ENCODE measurements at regions not wholly inside any gene's neighbourhood (a gene's known extent, or its start where the extent isn't known, plus 50 kb on each side); places are given as distances from the start of the nearest gene placed in this dataset.

DNA sequence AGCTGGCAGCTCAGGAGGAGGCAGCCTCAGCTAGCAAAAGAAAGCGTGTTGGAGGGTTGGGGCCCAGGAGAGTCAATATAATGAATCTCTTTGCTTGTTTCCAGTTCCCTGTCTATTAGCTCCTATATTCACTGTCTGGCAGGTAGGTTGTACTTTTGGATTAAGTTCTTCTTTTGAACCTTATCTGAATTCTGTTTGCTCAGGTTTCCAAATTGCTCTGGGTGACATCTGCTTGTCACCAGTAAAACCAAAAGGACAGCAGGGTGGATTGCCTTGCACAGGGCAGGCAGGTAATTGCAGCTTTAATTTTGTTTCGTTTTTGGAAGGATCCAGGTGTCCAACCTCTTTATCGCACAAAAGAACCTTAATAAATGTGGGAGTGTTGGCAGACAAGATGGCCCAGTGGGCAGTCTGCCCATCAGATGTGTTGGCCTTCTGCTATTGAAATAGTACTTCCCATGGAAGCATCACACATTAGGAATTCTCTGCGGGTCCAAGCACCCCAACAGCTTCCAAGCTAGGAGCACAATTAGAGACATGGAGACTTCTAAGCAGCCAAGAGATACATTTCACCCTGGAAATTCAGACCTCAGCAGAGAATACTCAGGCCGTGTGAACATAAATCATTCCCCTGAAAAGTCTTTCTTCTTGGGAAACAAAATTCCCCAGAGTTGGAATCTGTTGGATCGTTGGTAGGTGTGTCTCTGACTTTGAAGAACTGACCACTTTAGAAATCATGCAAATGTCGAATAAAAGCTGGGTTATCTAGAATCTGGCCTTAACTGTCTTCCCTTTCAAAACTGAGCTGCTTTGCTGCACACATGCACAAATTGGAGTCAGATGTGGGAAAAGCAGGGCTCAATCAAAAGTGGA, 286.9 kb upstream of the BMP2 start:
- Mint-ChIP-seq H3K27me3 (ENCODE audit: low read depth) (no peaks in the 10 kb centered on the region), H3K27ac (peak overlapping the region in 2 of 3 experiments; percentile 27 to 65; a peak in 1 of 7 replicates), H3K4me1 (peaks cover 8% of the 10 kb centered on the region in 2 experiments), H3K36me3 (ENCODE audit: insufficient read depth in 1 of 3, low read depth in 3 of 3) (peaks cover 0 to 4% (median 2%) of the 10 kb centered on the region in 3 experiments; a peak in 3 of 7 replicates), H3K9me3 (peaks cover 4 to 7% of the 10 kb centered on the region in 2 experiments; a peak in 4 of 5 replicates), H3K4me3 (no peak overlapping the region)
- Histone ChIP-seq H2BK5ac (ENCODE audit: insufficient read length, low read length) (no peak overlapping the region), H3K23me2 (ENCODE audit: insufficient read length, low read depth, low read length, poor library complexity, severe bottlenecking) (no peaks in the 10 kb centered on the region), H3K79me2 (ENCODE audit: insufficient read depth, low read length) (no peaks in the 10 kb centered on the region), H3K23ac (ENCODE audit: insufficient read length, low read depth, low read length) (no peak overlapping the region), H2BK120ac (ENCODE audit: low read depth, low read length, poor library complexity, severe bottlenecking) (no peak overlapping the region), H3K4me2 (ENCODE audit: insufficient read depth, insufficient read length, low read length) (no peak overlapping the region), H3T11ph (ENCODE audit: low read length) (no peak overlapping the region), H3K4me1 (ENCODE audit: insufficient read depth, low read length) (peaks cover 3% of the 10 kb centered on the region; the same call in 1 of the 2 replicates), H2BK15ac (ENCODE audit: low read depth, low read length) (no peak overlapping the region), H3K9ac (ENCODE audit: extremely low read depth, insufficient read length, low read length) (no peak overlapping the region), H4K91ac (ENCODE audit: insufficient read length, low read depth, low read length) (no peak overlapping the region), H4K5ac (ENCODE audit: insufficient read length, low read depth, low read length) (no peak overlapping the region), H3K18ac (ENCODE audit: insufficient read length, low read depth, low read length) (no peak overlapping the region), H2AK5ac (ENCODE audit: insufficient read length, low read length) (no peak overlapping the region), H3K14ac (ENCODE audit: insufficient read depth, low read length) (no peak overlapping the region), H2BK12ac (ENCODE audit: insufficient read length, low read depth, low read length) (no peak overlapping the region), H2BK20ac (ENCODE audit: low read depth, low read length, poor library complexity, severe bottlenecking) (no peak overlapping the region), H3K27me3 (ENCODE audit: insufficient read depth, low read length) (no peaks in the 10 kb centered on the region), H3K9me3 (ENCODE audit: control insufficient read depth, low read depth, low read length) (no peaks in the 10 kb centered on the region), H3K79me1 (ENCODE audit: insufficient read depth, low read depth, low read length, poor library complexity, severe bottlenecking) (no peaks in the 10 kb centered on the region), H3K4ac (ENCODE audit: low read depth, low read length) (no peak overlapping the region), H2AFZ (ENCODE audit: low read length) (no peak overlapping the region), H3K27ac (ENCODE audit: insufficient read length, low read depth, low read length) (no peak overlapping the region), H4K20me1 (ENCODE audit: control insufficient read depth, insufficient read depth, insufficient read length) (no peaks in the 10 kb centered on the region), H3K56ac (ENCODE audit: insufficient read length, low read depth, low read length) (no peak overlapping the region), H4K8ac (replicated peaks; ENCODE audit: insufficient read length, low read depth, low read length) (no peak overlapping the region)
- TF ChIP-seq, protein P1, sequence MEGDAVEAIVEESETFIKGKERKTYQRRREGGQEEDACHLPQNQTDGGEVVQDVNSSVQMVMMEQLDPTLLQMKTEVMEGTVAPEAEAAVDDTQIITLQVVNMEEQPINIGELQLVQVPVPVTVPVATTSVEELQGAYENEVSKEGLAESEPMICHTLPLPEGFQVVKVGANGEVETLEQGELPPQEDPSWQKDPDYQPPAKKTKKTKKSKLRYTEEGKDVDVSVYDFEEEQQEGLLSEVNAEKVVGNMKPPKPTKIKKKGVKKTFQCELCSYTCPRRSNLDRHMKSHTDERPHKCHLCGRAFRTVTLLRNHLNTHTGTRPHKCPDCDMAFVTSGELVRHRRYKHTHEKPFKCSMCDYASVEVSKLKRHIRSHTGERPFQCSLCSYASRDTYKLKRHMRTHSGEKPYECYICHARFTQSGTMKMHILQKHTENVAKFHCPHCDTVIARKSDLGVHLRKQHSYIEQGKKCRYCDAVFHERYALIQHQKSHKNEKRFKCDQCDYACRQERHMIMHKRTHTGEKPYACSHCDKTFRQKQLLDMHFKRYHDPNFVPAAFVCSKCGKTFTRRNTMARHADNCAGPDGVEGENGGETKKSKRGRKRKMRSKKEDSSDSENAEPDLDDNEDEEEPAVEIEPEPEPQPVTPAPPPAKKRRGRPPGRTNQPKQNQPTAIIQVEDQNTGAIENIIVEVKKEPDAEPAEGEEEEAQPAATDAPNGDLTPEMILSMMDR (conservative IDR thresholded peaks at IDR 0.05): no peak
- no peak for DNase-seq
- no CpG with 5 or more reads among the region's 7 CpGs for WGBS (ENCODE audit: extremely low coverage, insufficient read length, low lambda C conversion rate)

Measured in H9 (cell line).